ENCODE measurements at regions not wholly inside any gene's neighbourhood (a gene's known extent, or its start where the extent isn't known, plus 50 kb on each side); places are given as distances from the start of the nearest gene placed in this dataset.

DNA sequence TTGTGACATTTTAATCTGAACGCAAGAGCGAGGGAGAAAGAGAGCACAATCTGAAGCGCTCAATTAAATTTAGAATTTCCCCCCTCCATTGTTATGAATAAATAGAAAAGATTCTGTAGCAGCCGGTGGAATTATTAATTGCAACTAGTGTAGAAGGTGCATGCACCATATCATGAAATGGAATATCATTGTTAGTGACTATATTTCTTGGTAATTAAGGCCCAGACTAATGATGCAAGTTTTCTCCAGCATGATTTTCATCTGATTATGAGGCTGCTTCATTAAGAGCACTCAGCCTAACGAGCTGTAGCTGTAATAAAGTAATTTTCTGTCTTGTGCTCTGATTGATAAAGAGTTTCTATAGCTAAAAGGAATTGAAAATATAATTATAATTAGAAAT lies 432.2 kb upstream of the SPRED2 start:
- TF ChIP-seq, protein P1, sequence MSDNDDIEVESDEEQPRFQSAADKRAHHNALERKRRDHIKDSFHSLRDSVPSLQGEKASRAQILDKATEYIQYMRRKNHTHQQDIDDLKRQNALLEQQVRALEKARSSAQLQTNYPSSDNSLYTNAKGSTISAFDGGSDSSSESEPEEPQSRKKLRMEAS (IDR thresholded peaks at IDR 0.05; ENCODE audit: low read depth, low read length), result no peak
- TF ChIP-seq MYC (IDR thresholded peaks at IDR 0.05; ENCODE audit: low read depth, low read length) (no peak), POLR2A (IDR thresholded peaks at IDR 0.05; ENCODE audit: extremely low read depth, insufficient read length) (no peak)
- TF ChIP-seq, protein P2, sequence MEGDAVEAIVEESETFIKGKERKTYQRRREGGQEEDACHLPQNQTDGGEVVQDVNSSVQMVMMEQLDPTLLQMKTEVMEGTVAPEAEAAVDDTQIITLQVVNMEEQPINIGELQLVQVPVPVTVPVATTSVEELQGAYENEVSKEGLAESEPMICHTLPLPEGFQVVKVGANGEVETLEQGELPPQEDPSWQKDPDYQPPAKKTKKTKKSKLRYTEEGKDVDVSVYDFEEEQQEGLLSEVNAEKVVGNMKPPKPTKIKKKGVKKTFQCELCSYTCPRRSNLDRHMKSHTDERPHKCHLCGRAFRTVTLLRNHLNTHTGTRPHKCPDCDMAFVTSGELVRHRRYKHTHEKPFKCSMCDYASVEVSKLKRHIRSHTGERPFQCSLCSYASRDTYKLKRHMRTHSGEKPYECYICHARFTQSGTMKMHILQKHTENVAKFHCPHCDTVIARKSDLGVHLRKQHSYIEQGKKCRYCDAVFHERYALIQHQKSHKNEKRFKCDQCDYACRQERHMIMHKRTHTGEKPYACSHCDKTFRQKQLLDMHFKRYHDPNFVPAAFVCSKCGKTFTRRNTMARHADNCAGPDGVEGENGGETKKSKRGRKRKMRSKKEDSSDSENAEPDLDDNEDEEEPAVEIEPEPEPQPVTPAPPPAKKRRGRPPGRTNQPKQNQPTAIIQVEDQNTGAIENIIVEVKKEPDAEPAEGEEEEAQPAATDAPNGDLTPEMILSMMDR (IDR thresholded peaks at IDR 0.05; ENCODE audit: low read depth, low read length), result no peak
- no peak overlapping the region for H3K4me3 ChIP-seq (ENCODE audit: low read depth, low read length)
- no peak for DNase-seq (ENCODE audit: low read depth)

DNA sequence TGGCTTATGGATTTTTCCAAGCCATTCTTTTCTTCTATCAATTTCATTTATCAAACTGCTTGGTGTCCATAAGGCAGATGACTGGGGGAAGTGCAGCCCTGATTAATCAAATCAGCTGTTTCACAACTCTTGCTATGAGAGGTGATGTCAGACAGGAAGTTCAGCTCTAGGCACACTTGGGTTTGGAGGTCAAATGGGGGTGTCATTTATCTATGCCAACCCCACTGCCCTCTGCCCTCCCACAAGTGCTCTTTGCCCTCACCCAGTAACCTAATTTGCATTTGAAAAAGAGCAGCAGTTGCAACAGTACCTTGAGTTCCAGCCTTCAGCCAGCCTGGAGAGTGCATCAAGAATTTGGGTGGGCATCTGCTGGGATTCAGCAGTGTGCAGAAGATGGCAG lies 431.3 kb upstream of the SPRED2 start:
- TF ChIP-seq, protein P2 (IDR thresholded peaks at IDR 0.05; ENCODE audit: low read depth, low read length), result no peak
- no peak for TF ChIP-seq MYC (IDR thresholded peaks at IDR 0.05; ENCODE audit: low read depth, low read length)
- TF ChIP-seq, protein P1 (IDR thresholded peaks at IDR 0.05; ENCODE audit: low read depth, low read length), result no peak
- no peak for TF ChIP-seq POLR2A (IDR thresholded peaks at IDR 0.05; ENCODE audit: extremely low read depth, insufficient read length)
- no peak for DNase-seq (ENCODE audit: low read depth)
- H3K4me3 ChIP-seq (ENCODE audit: low read depth, low read length), result no peak overlapping the region

DNA sequence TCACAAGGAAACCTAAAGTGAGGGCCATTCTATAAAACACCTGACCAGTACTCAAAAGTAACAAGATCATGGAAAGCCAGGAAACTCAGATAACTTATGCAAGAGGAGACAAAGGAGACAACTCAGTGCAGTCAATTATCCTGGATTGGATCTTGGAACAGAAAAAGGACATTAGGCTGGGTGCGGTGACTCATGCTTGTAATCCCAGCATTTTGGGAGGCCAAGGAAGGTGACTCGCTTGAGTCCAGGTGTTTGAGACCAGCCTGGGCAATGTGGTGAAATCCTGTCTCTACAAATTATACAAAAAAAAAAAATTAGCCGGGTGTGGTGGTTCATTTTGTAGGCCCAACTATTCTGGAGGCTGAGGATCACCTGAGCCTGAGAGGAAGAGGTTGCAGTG lies 424.5 kb upstream of the SPRED2 start:
- DNase-seq (ENCODE audit: low read depth), result no peak
- H3K4me3 ChIP-seq (ENCODE audit: low read depth, low read length), result no peak overlapping the region
- TF ChIP-seq POLR2A (IDR thresholded peaks at IDR 0.05; ENCODE audit: extremely low read depth, insufficient read length), result no peak
- TF ChIP-seq, protein P2 (IDR thresholded peaks at IDR 0.05; ENCODE audit: low read depth, low read length), result no peak
- TF ChIP-seq, protein P1 (IDR thresholded peaks at IDR 0.05; ENCODE audit: low read depth, low read length), result no peak
- TF ChIP-seq MYC (IDR thresholded peaks at IDR 0.05; ENCODE audit: low read depth, low read length), result no peak

DNA sequence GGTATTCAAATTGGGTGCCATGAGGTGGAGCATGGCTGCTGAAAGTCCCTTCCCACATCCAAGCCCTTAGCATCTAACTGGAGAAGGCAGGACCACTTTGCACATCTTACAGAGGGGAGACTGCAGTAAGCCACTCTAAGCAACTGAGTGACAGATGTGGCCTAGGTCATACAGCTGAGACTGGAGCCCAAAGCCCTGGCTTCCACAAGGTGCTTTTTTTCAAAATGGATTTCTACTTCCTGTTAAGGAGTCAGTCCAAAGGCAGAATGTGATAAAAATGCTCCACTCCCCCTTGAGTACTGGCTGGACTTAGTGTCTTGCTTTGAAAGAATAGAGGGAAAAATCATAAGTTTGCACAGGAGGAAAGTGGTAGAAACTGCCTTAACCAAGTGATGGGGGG lies 424.0 kb upstream of the SPRED2 start:
- TF ChIP-seq, protein P1 (IDR thresholded peaks at IDR 0.05; ENCODE audit: low read depth, low read length), result no peak
- TF ChIP-seq MYC (IDR thresholded peaks at IDR 0.05; ENCODE audit: low read depth, low read length) (no peak), POLR2A (IDR thresholded peaks at IDR 0.05; ENCODE audit: extremely low read depth, insufficient read length) (no peak)
- TF ChIP-seq, protein P2 (IDR thresholded peaks at IDR 0.05; ENCODE audit: low read depth, low read length), result no peak
- DNase-seq (ENCODE audit: low read depth), result no peak
- no peak overlapping the region for H3K4me3 ChIP-seq (ENCODE audit: low read depth, low read length)

DNA sequence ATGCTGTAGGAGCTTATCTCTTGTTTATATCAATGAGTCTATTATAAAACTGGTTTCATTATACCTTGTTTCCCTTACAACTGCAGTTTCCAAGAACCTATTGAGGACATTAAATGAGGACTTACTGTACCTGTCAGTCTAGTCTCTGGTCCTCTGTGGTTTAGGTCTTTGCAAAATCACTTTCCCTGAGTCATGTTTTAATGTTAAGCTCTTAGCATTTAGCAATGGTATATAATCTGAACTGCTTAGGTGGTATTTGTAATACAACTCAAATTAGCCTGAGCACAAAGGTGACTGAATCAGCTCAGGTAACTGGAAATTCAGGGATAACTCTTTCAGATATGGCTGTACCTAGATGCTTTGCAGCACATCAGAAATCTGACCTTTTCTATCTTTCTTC lies 418.3 kb upstream of the SPRED2 start:
- TF ChIP-seq, protein P2 (IDR thresholded peaks at IDR 0.05; ENCODE audit: low read depth, low read length), result no peak
- TF ChIP-seq, protein P1 (IDR thresholded peaks at IDR 0.05; ENCODE audit: low read depth, low read length), result no peak
- no peak for TF ChIP-seq MYC (IDR thresholded peaks at IDR 0.05; ENCODE audit: low read depth, low read length)
- TF ChIP-seq POLR2A (IDR thresholded peaks at IDR 0.05; ENCODE audit: extremely low read depth, insufficient read length), result no peak
- no peak overlapping the region for H3K4me3 ChIP-seq (ENCODE audit: low read depth, low read length)
- DNase-seq (ENCODE audit: low read depth), result no peak

Measured in NB4 (cell line).